ENCODE measurements at regions not wholly inside any gene's neighbourhood (a gene's known extent, or its start where the extent isn't known, plus 50 kb on each side); places are given as distances from the start of the nearest gene placed in this dataset.

GRCh38 chr7:93626869-93627268 is 52.3 kb upstream of the CALCR start:
- DNase-seq (ENCODE audit: insufficient read length, low spot score), result no peak
- no peak for FAIRE-seq
- TF ChIP-seq CTCF (IDR thresholded peaks at IDR 0.05; ENCODE audit: insufficient read depth, missing control alignments), result no peak

All from D721Med (cell line).